GM21381 (cell line): ENCODE measurements at regions not wholly inside any gene's neighbourhood (a gene's known extent, or its start where the extent isn't known, plus 50 kb on each side); places are given as distances from the start of the nearest gene placed in this dataset.
"Not testable (repeated sequence)": the region's sequence is repeated elsewhere in the genome, so short reads cannot be mapped to it uniquely, and the experiment has no call there.

Source experiments
- ATAC-seq: cut with Tn5 transposase; IDR thresholded peaks from one replicate; pipeline ENCODE4 v1.9.1; 2021; ENCODE audit warnings: mild to moderate bottlenecking, moderate library complexity; ENCODE audit not compliant: unreplicated experiment

GRCh38 chr2:51324051-51324450 is 292.1 kb upstream of the NRXN1 start:
- ATAC-seq: no peak

GRCh38 chr2:51322613-51323012 is 290.7 kb upstream of the NRXN1 start:
- ATAC-seq: no peak

- no peak for ATAC-seq
Observed at GRCh38 chr2:51304311-51304710, 272.4 kb upstream of the NRXN1 start.

GRCh38 chr2:51301381-51301780 is 269.4 kb upstream of the NRXN1 start:
- ATAC-seq: no peak

- no peak for ATAC-seq
Observed at GRCh38 chr2:51299370-51299769, 267.4 kb upstream of the NRXN1 start.

- no peak for ATAC-seq
Observed at GRCh38 chr2:51297488-51297887, 265.6 kb upstream of the NRXN1 start.

- no peak for ATAC-seq
Observed at GRCh38 chr2:51293566-51294200, 261.8 kb upstream of the NRXN1 start.

- ATAC-seq: no peak
Observed at GRCh38 chr2:51291762-51292551, 260.0 kb upstream of the NRXN1 start.

GRCh38 chr2:51290725-51291124 is 258.8 kb upstream of the NRXN1 start:
- no peak for ATAC-seq

- no peak for ATAC-seq
Observed at GRCh38 chr2:51289045-51289444, 257.1 kb upstream of the NRXN1 start.

- ATAC-seq: no peak
Observed at GRCh38 chr2:51268191-51268590, 236.3 kb upstream of the NRXN1 start.

- no peak for ATAC-seq
Observed at GRCh38 chr2:51265539-51265938, 233.6 kb upstream of the NRXN1 start.

- ATAC-seq: no peak
Observed at GRCh38 chr2:51263951-51264350, 232.0 kb upstream of the NRXN1 start.

GRCh38 chr2:51263101-51263500 is 231.2 kb upstream of the NRXN1 start:
- not testable (repeated sequence) for ATAC-seq

- no peak for ATAC-seq
Observed at GRCh38 chr2:51258301-51258700, 226.4 kb upstream of the NRXN1 start.

GRCh38 chr2:51256736-51257135 is 224.8 kb upstream of the NRXN1 start:
- no peak for ATAC-seq

- ATAC-seq: no peak
Observed at GRCh38 chr2:51251356-51251755, 219.4 kb upstream of the NRXN1 start.

- no peak for ATAC-seq
Observed at GRCh38 chr2:51247252-51247805, 215.4 kb upstream of the NRXN1 start.

- ATAC-seq: no peak
Observed at GRCh38 chr2:51243892-51244535, 212.1 kb upstream of the NRXN1 start.

- ATAC-seq: no peak
Observed at GRCh38 chr2:51237626-51238271, 205.8 kb upstream of the NRXN1 start.

- ATAC-seq: no peak
Observed at GRCh38 chr2:51232027-51232426, 200.1 kb upstream of the NRXN1 start.
